ENCODE measurements at regions not wholly inside any gene's neighbourhood (a gene's known extent, or its start where the extent isn't known, plus 50 kb on each side); places are given as distances from the start of the nearest gene placed in this dataset.

- no peak for DNase-seq (ENCODE audit: low spot score)
Observed at GRCh38 chr5:3736466-3736865, 140.8 kb downstream of the IRX1 start.

- DNase-seq (ENCODE audit: low spot score): no peak
Observed at GRCh38 chr5:3736926-3737325, 141.3 kb downstream of the IRX1 start.

- DNase-seq (ENCODE audit: low spot score): no peak
Observed at GRCh38 chr5:3738919-3739318, 143.3 kb downstream of the IRX1 start.

- DNase-seq (ENCODE audit: low spot score): peak; percentile 88
Observed at GRCh38 chr5:3740546-3741373, 145.1 kb downstream of the IRX1 start.

- DNase-seq (ENCODE audit: low spot score): peak; percentile 86
Observed at GRCh38 chr5:3741374-3741770, 145.7 kb downstream of the IRX1 start.

GRCh38 chr5:3742750-3743149 is 147.1 kb downstream of the IRX1 start:
- DNase-seq (ENCODE audit: low spot score): peak; percentile 7

- DNase-seq (ENCODE audit: low spot score): no peak
Observed at GRCh38 chr5:3751846-3752245, 156.2 kb downstream of the IRX1 start.

- no peak for DNase-seq (ENCODE audit: low spot score)
Observed at GRCh38 chr5:3778000-3778550, 182.4 kb downstream of the IRX1 start.

- no peak for DNase-seq (ENCODE audit: low spot score)
Observed at GRCh38 chr5:3778945-3779344, 183.3 kb downstream of the IRX1 start.

GRCh38 chr5:3780278-3780677 is 184.6 kb downstream of the IRX1 start:
- DNase-seq (ENCODE audit: low spot score): no peak

- no peak for DNase-seq (ENCODE audit: low spot score)
Observed at GRCh38 chr5:3780907-3781306, 185.3 kb downstream of the IRX1 start.

- no peak for DNase-seq (ENCODE audit: low spot score)
Observed at GRCh38 chr5:3784854-3785253, 189.2 kb downstream of the IRX1 start.

GRCh38 chr5:3786165-3786564 is 190.5 kb downstream of the IRX1 start:
- DNase-seq (ENCODE audit: low spot score): no peak

GRCh38 chr5:3786891-3787430 is 191.3 kb downstream of the IRX1 start:
- DNase-seq (ENCODE audit: low spot score): no peak

- DNase-seq (ENCODE audit: low spot score): no peak
Observed at GRCh38 chr5:3787604-3788003, 192.0 kb downstream of the IRX1 start.

GRCh38 chr5:3789519-3790193 is 194.0 kb downstream of the IRX1 start:
- DNase-seq (ENCODE audit: low spot score): no peak

- no peak for DNase-seq (ENCODE audit: low spot score)
Observed at GRCh38 chr5:3793162-3793561, 197.5 kb downstream of the IRX1 start.

GRCh38 chr5:3794611-3795010 is 199.0 kb downstream of the IRX1 start:
- DNase-seq (ENCODE audit: low spot score): no peak

- DNase-seq (ENCODE audit: low spot score): no peak
Observed at GRCh38 chr5:3796736-3797135, 201.1 kb downstream of the IRX1 start.

- no peak for DNase-seq (ENCODE audit: low spot score)
Observed at GRCh38 chr5:3801967-3802366, 206.3 kb downstream of the IRX1 start.

- DNase-seq (ENCODE audit: low spot score): no peak
Observed at GRCh38 chr5:3809455-3809854, 213.8 kb downstream of the IRX1 start.

- no peak for DNase-seq (ENCODE audit: low spot score)
Observed at GRCh38 chr5:3811116-3811515, 215.5 kb downstream of the IRX1 start.

GRCh38 chr5:3818624-3819023 is 223.0 kb downstream of the IRX1 start:
- DNase-seq (ENCODE audit: low spot score): no peak
